IMR-90 (cell line): ENCODE measurements at regions not wholly inside any gene's neighbourhood (a gene's known extent, or its start where the extent isn't known, plus 50 kb on each side); places are given as distances from the start of the nearest gene placed in this dataset.

Experiments
- ATAC-seq: fragments of 200-7000 bp; cut with Tn5 transposase; 2 replicates; pipeline ENCODE4 v1.9.1; 2020; ENCODE audit warnings: low read depth, mild to moderate bottlenecking, moderate library complexity
- BruUV-seq: library from RNA; stranded (reverse); fragments of 400-500 nt; replicated peaks from 2 replicates; lab custom pipeline; 2021; lab: Mats Ljungman, UMichigan
- CTCF ChIA-PET: fragments of 300-600 bp; formaldehyde crosslinking; extraction: SDS; loops from one replicate; lab custom pipeline; 2021; ENCODE audit warnings: antibody characterized with exemption; lab: Yijun Ruan, JAX
- POLR2A ChIA-PET: fragments of 300-600 bp; sonication (Branson Sonifier 250); formaldehyde crosslinking; loops from one replicate; lab custom pipeline; 2022; ENCODE audit warnings: antibody characterized with exemption; ENCODE audit not compliant: unreplicated experiment; lab: Charles Lee
- DNase-seq: peaks from one replicate; pipeline ENCODE4 v3.0.0; 2013
- H2AFZ ChIP-seq: replicated peaks from 2 replicates; pipeline ENCODE3; 2013; ENCODE audit warnings: low read length, mild to moderate bottlenecking; ENCODE audit not compliant: poor library complexity
- H2AK5ac ChIP-seq: 2 replicates; pipeline ENCODE4 v1.6.1; 2013; ENCODE audit warnings: low read depth, low read length, inconsistent platforms
- H2AK9ac ChIP-seq: replicated peaks from 2 replicates; pipeline ENCODE3; 2013; ENCODE audit warnings: mild to moderate bottlenecking, low read depth, low read length, moderate library complexity; ENCODE audit not compliant: poor library complexity
- H2BK120ac ChIP-seq: 2 replicates; pipeline ENCODE4 v1.6.1; 2013; ENCODE audit warnings: low read depth, low read length, inconsistent platforms
- H2BK15ac ChIP-seq: 3 replicates; pipeline ENCODE4 v1.6.1; 2013; ENCODE audit warnings: low read depth, low read length, inconsistent platforms
- H2BK20ac ChIP-seq: 2 replicates; pipeline ENCODE4 v1.6.1; 2013; ENCODE audit warnings: low read depth, mild to moderate bottlenecking, inconsistent platforms, low read length, moderate library complexity
- H2BK5ac ChIP-seq: 2 replicates; pipeline ENCODE4 v1.6.1; 2013; ENCODE audit warnings: mild to moderate bottlenecking, low read depth, low read length, inconsistent platforms; ENCODE audit not compliant: poor library complexity, severe bottlenecking
- H3K14ac ChIP-seq: replicated peaks from 2 replicates; pipeline ENCODE4 v1.6.1; 2013; ENCODE audit warnings: low read depth, low read length, inconsistent platforms
- H3K18ac ChIP-seq: 2 replicates; pipeline ENCODE4 v1.6.1; 2013; ENCODE audit warnings: low read depth, low read length, control low read depth
- H3K23ac ChIP-seq: 2 replicates; pipeline ENCODE4 v1.6.1; 2013; ENCODE audit warnings: low read depth, low read length, inconsistent platforms
- H3K27ac ChIP-seq: 2 replicates; pipeline ENCODE4 v1.5.1; 2013; ENCODE audit warnings: mild to moderate bottlenecking, control low read depth, low read length; ENCODE audit not compliant: insufficient read depth
- H3K27me3 ChIP-seq: 2 replicates; pipeline ENCODE4 v1.6.1; 2013; ENCODE audit warnings: low read length; ENCODE audit not compliant: control insufficient read depth, insufficient read depth
- H3K36me3 ChIP-seq: 2 replicates; pipeline ENCODE4 v1.6.1; 2013; ENCODE audit warnings: low read length, mixed read lengths; ENCODE audit not compliant: control insufficient read depth, insufficient read depth
- H3K4ac ChIP-seq: 2 replicates; pipeline ENCODE4 v1.6.1; 2013; ENCODE audit warnings: low read depth, low read length, inconsistent platforms
- H3K4me1 ChIP-seq: 2 replicates; pipeline ENCODE4 v1.6.1; 2013; ENCODE audit warnings: low read length, mixed read lengths; ENCODE audit not compliant: control insufficient read depth, insufficient read depth
- H3K4me2 ChIP-seq: 2 replicates; pipeline ENCODE4 v1.6.1; 2013; ENCODE audit warnings: low read depth, mild to moderate bottlenecking, control low read depth, low read length, moderate library complexity
- H3K4me3 ChIP-seq: 2 replicates; pipeline ENCODE4 v1.5.1; 2013; ENCODE audit warnings: low read depth, mild to moderate bottlenecking, control low read depth, low read length, moderate library complexity; ENCODE audit not compliant: insufficient read depth
- H3K56ac ChIP-seq: 2 replicates; pipeline ENCODE4 v1.6.1; 2013; ENCODE audit warnings: low read length, inconsistent platforms; ENCODE audit not compliant: insufficient read depth; ENCODE audit errors: extremely low read depth
- H3K79me1 ChIP-seq, 2 experiments: 2 replicates each; pipeline ENCODE4 v1.6.1; 2013; ENCODE audit warnings: low read length in 2 of 2, inconsistent platforms in 1 of 2, low read depth in 1 of 2
- H3K9ac ChIP-seq: 2 replicates; pipeline ENCODE4 v1.6.1; 2013; ENCODE audit warnings: low read depth, low read length, control low read depth
- H3K9me1 ChIP-seq: 2 replicates; pipeline ENCODE4 v1.6.1; 2013; ENCODE audit warnings: low read length, inconsistent platforms; ENCODE audit not compliant: insufficient read depth
- H3K9me3 ChIP-seq: 2 replicates; pipeline ENCODE4 v1.6.1; 2013; ENCODE audit warnings: low read length; ENCODE audit not compliant: control insufficient read depth, insufficient read depth
- H4K20me1 ChIP-seq: 2 replicates; pipeline ENCODE4 v1.6.1; 2013; ENCODE audit warnings: low read length, inconsistent platforms; ENCODE audit not compliant: insufficient read depth
- H4K5ac ChIP-seq: 2 replicates; pipeline ENCODE4 v1.6.1; 2013; ENCODE audit warnings: mild to moderate bottlenecking, low read depth, low read length, control low read depth
- H4K8ac ChIP-seq, 2 experiments: 2 replicates each; pipeline ENCODE4 v1.6.1; 2013; ENCODE audit warnings: low read depth in 2 of 2, low read length in 2 of 2, control low read depth in 1 of 2, inconsistent platforms in 1 of 2
- H4K91ac ChIP-seq: 2 replicates; pipeline ENCODE4 v1.6.1; 2013; ENCODE audit warnings: low read depth, low read length, inconsistent platforms; ENCODE audit not compliant: insufficient read depth
- CEBPB ChIP-seq: IDR thresholded peaks from 2 replicates; pipeline ENCODE4 v1.6.1; 2012; ENCODE audit warnings: low read depth, low read length, improper control_type of control experiment
- CHD1 ChIP-seq: IDR thresholded peaks from 2 replicates; pipeline ENCODE4 v1.6.1; 2012; ENCODE audit warnings: low read depth, low read length, improper control_type of control experiment
- POLR2A ChIP-seq: IDR thresholded peaks from 2 replicates; pipeline ENCODE4 v1.6.1; 2012; ENCODE audit warnings: mild to moderate bottlenecking, low read depth, low read length
- RAD21 ChIP-seq: IDR thresholded peaks from 2 replicates; pipeline ENCODE4 v1.6.1; 2012; ENCODE audit warnings: low read length, improper control_type of control experiment
- SMC3 ChIP-seq: fragments of 150-350 bp; IDR thresholded peaks from 2 replicates; pipeline ENCODE4 v1.6.1; 2016; ENCODE audit warnings: low read depth, mild to moderate bottlenecking, antibody characterized with exemption, low read length, moderate library complexity
- WGBS, 2 experiments: methylation state at CpG; one replicate each; pipeline versions ENCODE4 v1.1.5 to v1.1.7; 2013; ENCODE audit warnings: missing lambda C conversion rate in 2 of 2; ENCODE audit not compliant: insufficient read length in 1 of 2; ENCODE audit errors: extremely low coverage in 2 of 2; 5-methylcytosine and 5-hydroxymethylcytosine counted together
- dilution Hi-C: fragments of 300-500 bp; cut with HindIII; formaldehyde crosslinking; loops from one replicate; pipeline ENCODE4 v1.14.3; 2018; ENCODE audit warnings: low sequenced_read_pairs; ENCODE audit not compliant: unreplicated experiment
- in situ Hi-C: fragments of 300-500 bp; cut with MboI; formaldehyde crosslinking; loops from 3 replicates; pipeline ENCODE4 v1.14.3; 2019; ENCODE audit warnings: low sequenced_read_pairs, inconsistent platforms, mixed read lengths
- intact Hi-C: fragments of 100-400 bp; cut with micrococcal nuclease; formaldehyde crosslinking; loops from 2 replicates; pipeline ENCODE4 v1.10.0; 2022

DNA sequence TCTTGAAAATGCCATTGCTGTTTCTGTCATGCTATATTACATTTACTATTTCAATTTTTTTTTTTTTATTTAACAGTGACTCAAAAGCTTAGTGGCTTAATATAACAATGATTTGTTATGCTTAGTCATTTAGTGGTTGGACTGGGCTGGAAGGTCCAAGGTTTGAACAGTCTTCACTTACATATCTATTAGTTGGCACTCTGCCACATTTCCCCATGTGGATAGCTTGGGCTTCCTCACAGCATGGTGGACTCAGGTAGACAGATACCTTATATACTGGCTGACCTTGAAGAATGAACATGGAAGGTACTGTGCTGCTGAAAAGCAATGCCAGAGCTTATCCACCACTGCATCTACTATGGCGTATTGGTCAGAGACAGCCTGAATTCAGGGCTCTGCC, 909.5 kb upstream of the SOX11 start:
- WGBS, 2 experiments = no CpG with 5 or more reads among the region's 1 CpG
- intact Hi-C loops = no loop called here

More for the DNA sequence above, 909.5 kb upstream of the SOX11 start:
- Histone ChIP-seq H3K14ac (no peak overlapping the region), H3K36me3 (no peaks in the 10 kb centered on the region), H3K27ac (no peak overlapping the region), H3K56ac (no peak overlapping the region), H3K23ac (no peak overlapping the region), H2AK9ac (no peak overlapping the region), H4K91ac (no peak overlapping the region), H2AFZ (no peak overlapping the region), H3K9me1 (no peaks in the 10 kb centered on the region), H3K4me3 (no peak overlapping the region), H3K9ac (no peak overlapping the region), H4K5ac (no peak overlapping the region), H2BK20ac (no peak overlapping the region), H3K4ac (no peak overlapping the region), H3K27me3 (no peaks in the 10 kb centered on the region), H3K18ac (no peak overlapping the region), H2BK15ac (no peak overlapping the region), H3K4me1 (no peaks in the 10 kb centered on the region), H4K8ac (no peak overlapping the region), H3K9me3 (peaks cover 9% of the 10 kb centered on the region), H3K4me2 (no peak overlapping the region), H2AK5ac (no peak overlapping the region), H3K79me1 (no peaks in the 10 kb centered on the region), H2BK120ac (no peak overlapping the region), H4K20me1 (no peaks in the 10 kb centered on the region), H2BK5ac (no peak overlapping the region)
- POLR2A ChIA-PET = no interaction called here
- CTCF ChIA-PET = no interaction called here
- no TSS peak for BruUV-seq
- no peak for DNase-seq
- dilution Hi-C loops = no loop called here
- in situ Hi-C loops = no loop called here
- ATAC-seq = no peak
- no peak for TF ChIP-seq RAD21
- TF ChIP-seq SMC3 = no peak
- no peak for TF ChIP-seq POLR2A
- TF ChIP-seq CHD1 = no peak
- TF ChIP-seq CEBPB = no peak
